T-helper 17 cell (primary cell): ENCODE measurements at regions not wholly inside any gene's neighbourhood (a gene's known extent, or its start where the extent isn't known, plus 50 kb on each side); places are given as distances from the start of the nearest gene placed in this dataset.
A peak's percentile ranks its signal among the peaks of the same experiment; 100 is the strongest.

Experiments used
- ATAC-seq: fragments of 150-1000 bp; cut with Tn5 transposase; 2 replicates; pipeline ENCODE4 v1.10.0; 2021; ENCODE audit warnings: mild to moderate bottlenecking, moderate library complexity
- DNase-seq, 3 donors: peaks; one replicate each; pipeline versions ENCODE4 v3.0.0 to v3.0.0-alpha.2; 2020 to 2021
- H3K9me3 ChIP-seq: one replicate; pipeline ENCODE4 v1.7.0; 2013; ENCODE audit warnings: low read length, mild to moderate bottlenecking; ENCODE audit not compliant: control insufficient read depth, poor library complexity, severe bottlenecking
- H3K27ac Mint-ChIP-seq: one replicate; pipeline ENCODE4 v1.8.0; 2022; ENCODE audit warnings: mild to moderate bottlenecking, moderate library complexity, mixed read lengths
- H3K27me3 Mint-ChIP-seq: one replicate; pipeline ENCODE4 v1.8.0; 2022; ENCODE audit warnings: mixed read lengths
- H3K36me3 Mint-ChIP-seq: one replicate; pipeline ENCODE4 v1.8.0; 2022; ENCODE audit warnings: low read depth, mixed read lengths
- H3K4me1 Mint-ChIP-seq: one replicate; pipeline ENCODE4 v1.8.0; 2022; ENCODE audit warnings: mild to moderate bottlenecking, mixed read lengths
- H3K4me3 Mint-ChIP-seq: one replicate; pipeline ENCODE4 v1.8.0; 2022; ENCODE audit warnings: mild to moderate bottlenecking, moderate library complexity, mixed read lengths

DNA sequence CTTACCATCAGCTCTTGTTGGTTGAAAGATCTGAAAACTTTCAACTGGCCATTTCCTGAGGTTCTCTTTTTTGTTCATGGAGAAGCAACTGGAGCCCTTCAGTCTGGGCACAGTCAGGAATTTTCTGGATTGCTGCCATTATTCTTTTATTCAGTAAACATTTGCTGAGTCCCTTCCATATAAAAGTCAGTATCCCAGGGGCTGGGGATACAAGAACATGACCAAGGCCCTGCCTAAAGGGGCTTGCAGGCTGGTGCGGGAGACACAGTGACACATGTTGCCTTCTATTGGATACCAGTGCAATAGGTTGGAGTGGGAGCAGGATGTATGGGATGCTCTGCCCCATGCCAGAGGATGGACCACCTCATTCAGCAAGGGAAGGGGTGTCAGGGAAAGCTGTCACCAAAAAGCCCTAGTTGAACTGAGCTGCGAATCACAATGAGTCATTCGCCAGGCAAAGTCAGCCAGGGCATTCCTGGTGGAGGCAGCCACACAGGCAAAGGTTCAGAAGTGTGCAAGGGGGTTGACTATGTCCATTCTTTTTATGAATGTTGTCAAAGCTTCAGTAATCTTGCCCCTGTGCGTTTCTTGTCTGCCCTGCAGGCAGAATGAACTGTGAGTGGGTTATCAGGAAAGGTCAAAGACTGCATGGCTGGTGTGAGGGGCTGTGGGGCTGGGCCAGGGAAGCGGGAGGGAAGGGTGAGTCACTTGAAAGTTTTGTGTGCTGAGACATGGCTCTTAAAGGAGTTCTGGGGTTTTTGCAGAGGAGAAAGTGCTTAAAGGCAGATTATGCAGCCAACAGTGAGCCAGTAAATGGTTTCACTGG is 395.9 kb downstream of the KCNRG start:
- H3K4me1 Mint-ChIP-seq = peaks cover 3% of the 10 kb centered on the region
- DNase-seq = no peak
- no peaks in the 10 kb centered on the region for H3K27me3 Mint-ChIP-seq
- peaks cover 2% of the 10 kb centered on the region for H3K36me3 Mint-ChIP-seq
- H3K9me3 ChIP-seq = no peaks in the 10 kb centered on the region
- no peak overlapping the region for H3K4me3 Mint-ChIP-seq
- no peak for ATAC-seq
- H3K27ac Mint-ChIP-seq = peak overlapping the region; percentile 35

DNA sequence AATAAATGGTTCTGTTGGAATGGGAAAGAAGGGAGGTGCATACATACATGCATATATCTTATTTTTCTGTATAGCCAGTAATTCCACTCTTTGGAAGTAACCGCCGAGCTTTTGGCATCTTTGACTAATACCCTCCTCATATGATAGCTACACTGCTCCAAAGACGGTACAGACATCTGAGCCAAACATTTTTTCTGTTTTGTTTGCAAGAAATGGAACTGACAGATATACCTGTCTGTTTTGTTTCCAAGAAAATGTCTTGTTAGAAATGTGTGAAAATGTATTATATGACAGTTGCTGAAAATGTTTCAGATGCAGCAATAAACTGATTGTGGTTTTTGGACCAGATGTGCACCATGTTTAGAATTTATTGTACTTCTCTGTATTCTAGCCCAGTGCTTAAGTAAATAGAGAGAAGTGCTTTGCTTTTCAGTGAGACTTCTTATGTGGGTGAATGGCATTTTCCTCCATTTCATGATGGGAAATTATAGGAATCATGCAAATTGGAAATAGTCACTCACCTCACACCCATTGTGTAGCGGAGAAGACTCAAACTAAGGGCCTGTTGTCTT is 396.9 kb downstream of the KCNRG start:
- no peaks in the 10 kb centered on the region for H3K27me3 Mint-ChIP-seq
- H3K36me3 Mint-ChIP-seq = peaks cover 2% of the 10 kb centered on the region
- no peak for DNase-seq
- H3K4me3 Mint-ChIP-seq = no peak overlapping the region
- peaks cover 3% of the 10 kb centered on the region for H3K4me1 Mint-ChIP-seq
- ATAC-seq = no peak
- H3K27ac Mint-ChIP-seq = no peak overlapping the region
- H3K9me3 ChIP-seq = no peaks in the 10 kb centered on the region

DNA sequence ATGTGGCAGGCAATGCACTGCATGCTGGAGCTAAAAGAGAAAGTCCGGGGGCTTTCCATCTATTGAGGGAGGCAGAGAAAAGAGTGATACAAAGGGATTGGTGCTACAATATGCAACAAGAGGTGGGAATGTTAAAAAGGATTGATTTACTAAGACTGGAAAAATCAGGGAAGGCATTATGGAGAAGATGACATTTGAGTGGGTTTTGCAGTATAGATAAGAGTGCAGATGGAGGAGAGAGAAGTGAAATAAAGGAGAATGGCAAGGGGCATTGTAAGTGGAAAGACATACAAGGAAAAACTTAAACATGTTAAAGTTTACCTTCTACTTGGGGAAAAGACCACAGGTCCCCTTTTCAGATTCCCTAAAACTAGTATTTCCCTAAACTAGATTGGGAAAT is 399.4 kb downstream of the KCNRG start:
- H3K27me3 Mint-ChIP-seq = no peaks in the 10 kb centered on the region
- DNase-seq = no peak
- H3K36me3 Mint-ChIP-seq = peaks cover 2% of the 10 kb centered on the region
- H3K4me3 Mint-ChIP-seq = no peak overlapping the region
- no peaks in the 10 kb centered on the region for H3K9me3 ChIP-seq
- no peak for ATAC-seq
- H3K4me1 Mint-ChIP-seq = peaks cover 2% of the 10 kb centered on the region
- no peak overlapping the region for H3K27ac Mint-ChIP-seq

GRCh38 chr13:50415428-50415827 is 400.2 kb downstream of the KCNRG start:
- Mint-ChIP-seq H3K36me3 (peaks cover 2% of the 10 kb centered on the region), H3K27ac (no peak overlapping the region), H3K27me3 (no peaks in the 10 kb centered on the region), H3K4me3 (no peak overlapping the region), H3K4me1 (peaks cover 3% of the 10 kb centered on the region)
- ATAC-seq (no peak), DNase-seq (no peak)
- H3K9me3 ChIP-seq = no peaks in the 10 kb centered on the region

GRCh38 chr13:50417597-50417996 is 402.4 kb downstream of the KCNRG start:
- no peak for DNase-seq
- no peak for ATAC-seq
- H3K36me3 Mint-ChIP-seq = peaks cover 2% of the 10 kb centered on the region
- H3K27ac Mint-ChIP-seq = no peak overlapping the region
- no peaks in the 10 kb centered on the region for H3K27me3 Mint-ChIP-seq
- H3K4me3 Mint-ChIP-seq = no peak overlapping the region
- peaks cover 3% of the 10 kb centered on the region for H3K4me1 Mint-ChIP-seq
- no peaks in the 10 kb centered on the region for H3K9me3 ChIP-seq

- H3K36me3 Mint-ChIP-seq = peaks cover 3% of the 10 kb centered on the region
- no peaks in the 10 kb centered on the region for H3K9me3 ChIP-seq
- H3K4me1 Mint-ChIP-seq = peaks cover 3% of the 10 kb centered on the region
- no peak overlapping the region for H3K4me3 Mint-ChIP-seq
- ATAC-seq = no peak
- no peak overlapping the region for H3K27ac Mint-ChIP-seq
- DNase-seq = no peak
- no peaks in the 10 kb centered on the region for H3K27me3 Mint-ChIP-seq
Observed at GRCh38 chr13:50419331-50419865, 404.2 kb downstream of the KCNRG start.

- Mint-ChIP-seq H3K36me3 (peaks cover 3% of the 10 kb centered on the region), H3K27me3 (no peaks in the 10 kb centered on the region), H3K4me1 (peaks cover 3% of the 10 kb centered on the region), H3K27ac (no peak overlapping the region), H3K4me3 (no peak overlapping the region)
- H3K9me3 ChIP-seq = no peaks in the 10 kb centered on the region
- no peak for ATAC-seq
- no peak for DNase-seq
Observed at GRCh38 chr13:50419896-50420295, 404.7 kb downstream of the KCNRG start.

GRCh38 chr13:50420718-50421472 is 405.7 kb downstream of the KCNRG start:
- peaks cover 3% of the 10 kb centered on the region for H3K36me3 Mint-ChIP-seq
- H3K27ac Mint-ChIP-seq = no peak overlapping the region
- H3K4me1 Mint-ChIP-seq = peaks cover 3% of the 10 kb centered on the region
- no peaks in the 10 kb centered on the region for H3K27me3 Mint-ChIP-seq
- no peak for DNase-seq
- H3K4me3 Mint-ChIP-seq = no peak overlapping the region
- no peaks in the 10 kb centered on the region for H3K9me3 ChIP-seq
- ATAC-seq = no peak

GRCh38 chr13:50421473-50422130 is 406.4 kb downstream of the KCNRG start:
- Mint-ChIP-seq H3K4me1 (peaks cover 3% of the 10 kb centered on the region), H3K27me3 (no peaks in the 10 kb centered on the region), H3K36me3 (peaks cover 3% of the 10 kb centered on the region), H3K27ac (no peak overlapping the region), H3K4me3 (no peak overlapping the region)
- ATAC-seq (no peak), DNase-seq (no peak)
- no peaks in the 10 kb centered on the region for H3K9me3 ChIP-seq

DNA sequence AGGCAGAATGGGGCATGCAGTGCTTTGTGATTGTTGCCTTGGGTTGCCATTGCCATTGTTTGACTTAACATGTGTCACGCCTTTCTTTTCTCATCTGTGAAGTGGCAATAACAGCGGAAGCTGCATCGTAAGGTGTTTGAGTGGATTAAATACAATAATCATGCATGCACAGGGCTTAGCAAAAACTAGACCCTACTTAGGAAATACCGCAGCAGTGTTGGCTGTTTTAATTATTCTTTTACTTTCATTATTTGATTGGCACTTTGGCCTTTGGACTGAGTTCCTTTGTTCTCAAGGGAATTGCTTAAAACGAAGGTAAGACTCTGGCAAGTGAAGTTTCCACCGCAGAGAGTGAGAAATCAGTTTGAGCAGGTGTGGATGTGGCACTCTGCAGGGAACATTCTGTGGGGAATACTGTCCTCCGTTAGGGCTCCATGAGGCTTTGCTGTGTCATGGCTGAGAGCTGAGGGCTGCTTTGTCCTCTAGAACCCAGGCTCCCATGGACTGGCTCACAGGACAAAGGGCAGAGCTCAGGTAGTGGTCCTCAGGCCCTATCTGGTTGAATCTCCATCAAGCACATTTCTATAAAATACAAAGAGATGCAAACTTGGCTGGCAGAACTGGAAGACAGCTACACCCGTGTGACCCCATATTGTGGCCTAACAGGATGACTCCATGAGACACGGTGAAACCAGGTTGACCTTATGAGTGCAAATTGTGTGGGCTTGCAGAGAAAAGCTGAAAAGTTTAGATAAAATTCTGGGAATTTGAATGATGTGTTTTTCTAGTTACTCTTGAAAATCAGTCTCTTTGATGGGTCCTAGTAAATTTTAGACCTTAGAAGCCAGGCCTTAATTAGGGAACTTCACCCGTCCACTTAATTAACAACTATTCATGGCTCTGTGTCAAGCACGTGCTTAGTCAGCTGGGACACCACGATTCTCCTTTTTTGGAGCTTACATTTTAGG is 407.2 kb downstream of the KCNRG start:
- Mint-ChIP-seq H3K36me3 (peaks cover 3% of the 10 kb centered on the region), H3K27ac (no peak overlapping the region), H3K4me3 (no peak overlapping the region), H3K4me1 (peaks cover 3% of the 10 kb centered on the region), H3K27me3 (no peaks in the 10 kb centered on the region)
- ATAC-seq (no peak), DNase-seq (no peak)
- no peaks in the 10 kb centered on the region for H3K9me3 ChIP-seq

DNA sequence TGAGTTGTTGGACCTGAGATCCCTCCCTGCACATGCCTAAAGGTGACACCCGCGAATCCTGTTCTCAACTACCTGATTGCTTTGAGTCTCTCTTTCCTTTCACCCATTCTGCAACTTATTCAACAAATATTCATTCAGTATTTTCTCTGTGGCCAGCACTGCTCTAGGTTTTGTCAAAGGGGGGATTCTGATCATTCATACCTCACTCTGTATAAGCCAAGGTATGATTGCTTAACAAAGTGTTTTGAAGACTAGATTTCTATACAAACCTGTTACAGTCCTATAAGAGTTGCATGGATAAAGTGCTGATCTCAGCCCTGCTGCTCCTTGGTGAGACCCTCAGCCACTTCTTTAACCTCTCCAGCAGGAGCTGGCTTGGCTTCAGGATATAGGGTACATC is 409.7 kb downstream of the KCNRG start:
- no peak overlapping the region for H3K4me3 Mint-ChIP-seq
- peaks cover 3% of the 10 kb centered on the region for H3K36me3 Mint-ChIP-seq
- H3K27me3 Mint-ChIP-seq = no peaks in the 10 kb centered on the region
- H3K27ac Mint-ChIP-seq = no peak overlapping the region
- no peaks in the 10 kb centered on the region for H3K9me3 ChIP-seq
- H3K4me1 Mint-ChIP-seq = no peaks in the 10 kb centered on the region
- DNase-seq = no peak
- ATAC-seq = no peak

- no peaks in the 10 kb centered on the region for H3K9me3 ChIP-seq
- Mint-ChIP-seq H3K36me3 (peaks cover 3% of the 10 kb centered on the region), H3K4me1 (no peaks in the 10 kb centered on the region), H3K4me3 (no peak overlapping the region), H3K27me3 (no peaks in the 10 kb centered on the region), H3K27ac (no peak overlapping the region)
- DNase-seq (no peak), ATAC-seq (no peak)
Observed at GRCh38 chr13:50425772-50426171, 410.5 kb downstream of the KCNRG start.
